HG03558 (cell line): ENCODE measurements at regions not wholly inside any gene's neighbourhood (a gene's known extent, or its start where the extent isn't known, plus 50 kb on each side); places are given as distances from the start of the nearest gene placed in this dataset.
A peak's percentile ranks its signal among the peaks of the same experiment; 100 is the strongest.

Source experiments
- ATAC-seq: cut with Tn5 transposase; IDR thresholded peaks from one replicate; pipeline ENCODE4 v1.9.1; 2021; ENCODE audit warnings: moderate number of reproducible peaks; ENCODE audit not compliant: unreplicated experiment; ENCODE audit errors: extremely low read depth

GRCh38 chr2:12289120-12289802, 427.5 kb upstream of the TRIB2 start:
- ATAC-seq, result no peak

GRCh38 chr2:12291303-12291702, 425.4 kb upstream of the TRIB2 start:
- no peak for ATAC-seq

GRCh38 chr2:12293874-12294273, 422.9 kb upstream of the TRIB2 start:
- peak; percentile 93 for ATAC-seq

- no peak for ATAC-seq
Measured at GRCh38 chr2:12295856-12296519, 420.7 kb upstream of the TRIB2 start.

- no peak for ATAC-seq
Measured at GRCh38 chr2:12296915-12297314, 419.8 kb upstream of the TRIB2 start.

- ATAC-seq, result no peak
Measured at GRCh38 chr2:12298352-12298751, 418.4 kb upstream of the TRIB2 start.

- ATAC-seq, result no peak
Measured at GRCh38 chr2:12299431-12299830, 417.3 kb upstream of the TRIB2 start.

GRCh38 chr2:12300019-12300602, 416.6 kb upstream of the TRIB2 start:
- no peak for ATAC-seq

GRCh38 chr2:12300927-12301326, 415.8 kb upstream of the TRIB2 start:
- no peak for ATAC-seq

GRCh38 chr2:12302140-12302539, 414.6 kb upstream of the TRIB2 start:
- no peak for ATAC-seq

GRCh38 chr2:12302691-12303090, 414.0 kb upstream of the TRIB2 start:
- no peak for ATAC-seq

GRCh38 chr2:12303181-12304030, 413.3 kb upstream of the TRIB2 start:
- no peak for ATAC-seq

- no peak for ATAC-seq
Measured at GRCh38 chr2:12304564-12305171, 412.1 kb upstream of the TRIB2 start.

- ATAC-seq, result no peak
Measured at GRCh38 chr2:12305931-12306330, 410.8 kb upstream of the TRIB2 start.

- no peak for ATAC-seq
Measured at GRCh38 chr2:12310399-12310798, 406.3 kb upstream of the TRIB2 start.

- ATAC-seq, result no peak
Measured at GRCh38 chr2:12313445-12314126, 403.1 kb upstream of the TRIB2 start.

GRCh38 chr2:12314127-12314760, 402.5 kb upstream of the TRIB2 start:
- ATAC-seq, result no peak

GRCh38 chr2:12315224-12315623, 401.5 kb upstream of the TRIB2 start:
- ATAC-seq, result no peak

- no peak for ATAC-seq
Measured at GRCh38 chr2:12316476-12316875, 400.3 kb upstream of the TRIB2 start.
